ENCODE measurements at regions not wholly inside any gene's neighbourhood (a gene's known extent, or its start where the extent isn't known, plus 50 kb on each side); places are given as distances from the start of the nearest gene placed in this dataset.

DNA sequence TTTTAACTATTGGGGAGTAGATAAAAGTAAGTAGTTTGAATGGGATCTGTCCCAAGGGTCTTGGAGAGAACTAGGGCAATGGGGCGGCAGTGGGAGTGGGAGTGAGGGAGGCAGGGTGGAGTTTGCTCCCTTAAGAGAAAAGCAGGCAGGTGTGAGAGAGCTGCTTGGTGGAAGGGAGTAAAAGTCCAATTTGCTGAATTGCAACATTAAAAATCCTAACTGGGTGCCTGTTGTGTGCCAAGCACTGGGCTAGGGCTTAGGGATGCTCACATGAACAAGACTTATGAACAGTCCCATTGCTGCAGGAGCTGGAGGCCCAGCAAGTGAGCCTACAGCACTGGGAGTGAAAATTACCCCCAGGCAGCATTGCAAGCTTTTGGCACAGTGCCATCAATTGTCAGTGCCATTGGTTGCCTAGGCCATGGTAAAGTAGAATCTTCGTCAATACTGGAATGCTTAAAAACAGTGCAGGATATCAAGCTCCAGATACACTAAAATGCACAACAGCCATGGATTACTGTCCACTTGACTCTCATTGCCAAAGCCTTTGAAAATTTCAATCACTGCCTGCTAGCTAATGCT, 277.7 kb upstream of the JARID2 start:
- H3K4me3 ChIP-seq (ENCODE audit: control insufficient read depth, low read depth, low read length): no peak overlapping the region
- no peak for DNase-seq (ENCODE audit: low read depth)
- TF ChIP-seq, protein P1, sequence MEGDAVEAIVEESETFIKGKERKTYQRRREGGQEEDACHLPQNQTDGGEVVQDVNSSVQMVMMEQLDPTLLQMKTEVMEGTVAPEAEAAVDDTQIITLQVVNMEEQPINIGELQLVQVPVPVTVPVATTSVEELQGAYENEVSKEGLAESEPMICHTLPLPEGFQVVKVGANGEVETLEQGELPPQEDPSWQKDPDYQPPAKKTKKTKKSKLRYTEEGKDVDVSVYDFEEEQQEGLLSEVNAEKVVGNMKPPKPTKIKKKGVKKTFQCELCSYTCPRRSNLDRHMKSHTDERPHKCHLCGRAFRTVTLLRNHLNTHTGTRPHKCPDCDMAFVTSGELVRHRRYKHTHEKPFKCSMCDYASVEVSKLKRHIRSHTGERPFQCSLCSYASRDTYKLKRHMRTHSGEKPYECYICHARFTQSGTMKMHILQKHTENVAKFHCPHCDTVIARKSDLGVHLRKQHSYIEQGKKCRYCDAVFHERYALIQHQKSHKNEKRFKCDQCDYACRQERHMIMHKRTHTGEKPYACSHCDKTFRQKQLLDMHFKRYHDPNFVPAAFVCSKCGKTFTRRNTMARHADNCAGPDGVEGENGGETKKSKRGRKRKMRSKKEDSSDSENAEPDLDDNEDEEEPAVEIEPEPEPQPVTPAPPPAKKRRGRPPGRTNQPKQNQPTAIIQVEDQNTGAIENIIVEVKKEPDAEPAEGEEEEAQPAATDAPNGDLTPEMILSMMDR (conservative IDR thresholded peaks at IDR 0.05; ENCODE audit: control insufficient read depth, insufficient read depth, low read depth, low read length): no peak

DNA sequence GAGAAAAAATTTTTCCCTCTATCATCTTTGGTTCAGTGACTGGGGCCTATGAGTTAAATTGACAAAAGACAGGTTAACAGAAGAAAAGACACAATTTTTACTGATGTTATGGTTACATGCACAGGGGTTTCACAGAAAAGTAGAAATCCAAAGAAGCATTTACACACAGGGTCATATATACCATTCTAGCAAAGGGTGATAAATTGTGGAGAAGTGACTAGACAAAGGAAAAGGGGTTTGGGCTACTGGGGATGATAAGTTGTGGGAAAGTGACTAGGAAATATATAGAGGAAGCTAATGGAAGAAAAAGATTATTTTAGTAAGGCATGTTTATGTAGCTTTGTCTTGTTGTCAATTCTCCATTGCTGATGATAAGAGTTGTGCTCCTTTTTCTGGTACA, 276.7 kb upstream of the JARID2 start:
- no peak for DNase-seq (ENCODE audit: low read depth)
- H3K4me3 ChIP-seq (ENCODE audit: control insufficient read depth, low read depth, low read length): no peak overlapping the region
- TF ChIP-seq, protein P1 (conservative IDR thresholded peaks at IDR 0.05; ENCODE audit: control insufficient read depth, insufficient read depth, low read depth, low read length): no peak

DNA sequence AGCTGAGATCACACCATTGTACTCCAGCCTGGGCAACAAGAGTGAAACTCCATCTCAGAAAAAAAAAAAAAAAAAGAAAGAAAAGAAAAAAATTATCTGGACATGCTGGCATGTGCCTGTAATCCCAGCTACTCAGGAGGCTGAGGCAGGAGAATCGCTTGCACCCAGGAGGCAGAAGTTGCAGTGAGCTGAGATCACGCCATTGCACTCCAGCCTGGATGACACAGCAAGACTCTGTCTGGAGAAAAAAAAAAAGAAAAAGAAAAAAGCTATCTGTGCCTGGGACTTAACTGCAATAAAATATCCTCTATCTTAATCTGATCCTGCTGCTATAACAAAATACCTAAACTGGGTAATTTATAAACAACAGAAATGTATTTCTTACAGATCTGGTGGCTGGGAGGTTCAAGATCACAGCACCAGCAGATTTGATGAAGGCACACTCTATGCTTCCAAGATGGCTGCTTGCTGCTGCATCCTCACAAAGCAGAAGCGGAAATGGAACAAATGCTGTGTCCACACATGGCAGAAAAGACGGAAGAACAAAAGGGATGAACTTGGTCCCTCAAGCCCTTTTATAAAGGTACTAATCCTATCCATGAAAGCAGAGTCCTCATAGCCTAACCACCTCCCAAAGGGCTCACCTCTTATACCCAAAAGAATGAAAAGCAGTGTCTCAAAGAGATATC, 273.3 kb upstream of the JARID2 start:
- DNase-seq (ENCODE audit: low read depth): no peak
- TF ChIP-seq, protein P1 (conservative IDR thresholded peaks at IDR 0.05; ENCODE audit: control insufficient read depth, insufficient read depth, low read depth, low read length): no peak
- no peak overlapping the region for H3K4me3 ChIP-seq (ENCODE audit: control insufficient read depth, low read depth, low read length)

DNA sequence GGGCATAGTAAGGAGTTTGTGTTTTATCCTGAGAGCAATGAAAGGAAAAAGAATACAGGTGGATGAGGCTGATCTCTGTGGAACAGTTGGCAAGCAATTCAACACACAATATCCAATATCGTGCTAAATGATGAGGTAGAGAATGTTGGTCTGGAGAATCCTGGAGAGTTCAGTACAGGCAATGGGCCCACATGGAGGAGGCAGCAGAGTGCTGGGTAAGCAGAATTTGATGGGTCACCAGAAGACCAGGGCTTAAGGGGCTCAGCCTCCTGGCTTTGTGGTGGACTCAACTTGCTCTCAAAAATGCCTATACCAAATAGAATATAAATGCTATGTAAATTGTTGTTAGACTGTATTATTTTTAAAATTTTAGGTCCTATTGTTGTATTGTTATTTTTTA, 271.5 kb upstream of the JARID2 start:
- TF ChIP-seq, protein P1 (conservative IDR thresholded peaks at IDR 0.05; ENCODE audit: control insufficient read depth, insufficient read depth, low read depth, low read length): no peak
- no peak overlapping the region for H3K4me3 ChIP-seq (ENCODE audit: control insufficient read depth, low read depth, low read length)
- no peak for DNase-seq (ENCODE audit: low read depth)

DNA sequence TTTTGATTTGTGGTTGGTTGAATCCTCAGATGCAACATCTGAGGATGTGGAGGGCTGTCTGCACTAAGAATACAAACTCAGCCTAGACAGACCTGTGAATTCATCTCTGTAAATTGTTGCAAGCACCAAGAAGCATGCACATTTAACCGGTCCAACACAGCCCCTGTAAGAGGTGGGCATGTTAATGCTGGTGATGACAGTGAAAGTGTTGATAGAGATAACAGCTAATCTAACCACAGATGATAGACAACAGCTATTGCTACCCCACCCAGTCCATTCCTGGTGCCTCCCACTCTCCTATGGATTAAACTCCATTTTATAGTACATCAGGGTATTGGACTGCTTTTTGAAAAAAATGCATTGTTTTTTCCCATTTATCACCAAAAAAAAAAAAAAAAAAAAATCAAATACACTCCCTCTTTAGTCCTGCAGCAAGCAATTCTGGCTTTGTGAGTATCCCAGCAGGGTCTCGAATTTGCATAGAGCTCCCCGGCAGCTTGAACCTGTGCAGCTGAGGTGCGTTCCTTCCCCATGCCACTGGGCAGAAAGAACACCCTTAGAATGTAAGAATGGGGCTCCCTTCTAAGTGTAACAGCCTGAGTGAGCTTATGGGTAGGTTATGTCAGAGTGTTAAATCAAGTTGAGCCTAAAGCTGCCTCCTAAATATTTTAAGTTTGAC, 270.9 kb upstream of the JARID2 start:
- TF ChIP-seq, protein P1 (conservative IDR thresholded peaks at IDR 0.05; ENCODE audit: control insufficient read depth, insufficient read depth, low read depth, low read length): no peak
- H3K4me3 ChIP-seq (ENCODE audit: control insufficient read depth, low read depth, low read length): no peak overlapping the region
- no peak for DNase-seq (ENCODE audit: low read depth)

DNA sequence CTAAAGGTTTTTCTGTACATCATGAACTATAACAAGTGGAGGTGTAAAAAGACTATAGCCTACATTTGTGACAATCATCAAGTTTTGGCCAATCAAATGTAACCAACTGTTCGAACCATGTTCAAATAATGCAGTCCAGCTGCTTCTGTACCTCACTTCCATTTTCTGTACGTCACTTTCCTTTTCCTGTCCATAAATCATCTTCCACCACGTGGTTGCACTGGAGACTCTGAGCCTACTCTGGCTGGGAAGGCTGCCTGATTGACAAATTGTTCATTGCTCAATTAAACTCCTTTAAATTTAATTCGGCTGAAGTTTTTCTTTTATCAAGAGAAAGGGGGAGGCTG, 270.4 kb upstream of the JARID2 start:
- DNase-seq (ENCODE audit: low read depth): peak; percentile 45
- no peak overlapping the region for H3K4me3 ChIP-seq (ENCODE audit: control insufficient read depth, low read depth, low read length)
- TF ChIP-seq, protein P1 (conservative IDR thresholded peaks at IDR 0.05; ENCODE audit: control insufficient read depth, insufficient read depth, low read depth, low read length): no peak

Data from fibroblast of mammary gland (primary cell).